MM.1S (cell line): ENCODE measurements at regions not wholly inside any gene's neighbourhood (a gene's known extent, or its start where the extent isn't known, plus 50 kb on each side); places are given as distances from the start of the nearest gene placed in this dataset.
"Not testable (repeated sequence)": the region's sequence is repeated elsewhere in the genome, so short reads cannot be mapped to it uniquely, and the experiment has no call there.

Experiments used
- CTCF ChIP-seq: fragments of 300-600 bp; sonication (generic); IDR thresholded peaks from 2 replicates; pipeline ENCODE4 v1.5.1; 2016; ENCODE audit warnings: antibody characterized with exemption, low read length, mixed read lengths
- EZH2 ChIP-seq: fragments of 300-600 bp; sonication (generic); optimal IDR thresholded peaks from 2 replicates; pipeline ENCODE3; 2017; ENCODE audit warnings: low read depth, mild to moderate bottlenecking, antibody characterized with exemption, low read length, mixed read lengths

DNA sequence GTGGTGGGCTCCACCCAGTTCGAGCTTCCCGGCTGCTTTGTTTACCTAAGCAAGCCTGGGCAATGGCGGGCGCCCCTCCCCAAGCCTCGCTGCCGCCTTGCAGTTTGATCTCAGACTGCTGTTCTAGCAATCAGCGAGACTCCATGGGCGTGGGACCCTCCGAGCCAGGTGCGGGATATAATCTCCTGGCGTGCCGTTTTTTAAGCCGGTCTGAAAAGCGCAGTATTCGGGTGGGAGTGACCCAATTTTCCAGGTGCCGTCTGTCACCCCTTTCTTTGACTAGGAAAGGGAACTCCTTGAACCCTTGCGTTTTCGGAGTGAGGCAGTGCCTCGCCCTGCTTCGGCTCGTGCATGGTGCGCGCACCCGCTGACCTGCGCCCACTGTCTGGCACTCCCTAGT lies 94.4 kb downstream of the ASMT start:
- TF ChIP-seq CTCF, EZH2: not testable (repeated sequence)
